IMR-90 (cell line): ENCODE measurements at regions not wholly inside any gene's neighbourhood (a gene's known extent, or its start where the extent isn't known, plus 50 kb on each side); places are given as distances from the start of the nearest gene placed in this dataset.

Source experiments
- ATAC-seq: fragments of 200-7000 bp; cut with Tn5 transposase; 2 replicates; pipeline ENCODE4 v1.9.1; 2020; ENCODE audit warnings: low read depth, mild to moderate bottlenecking, moderate library complexity
- BruUV-seq: library from RNA; stranded (reverse); fragments of 400-500 nt; replicated peaks from 2 replicates; lab custom pipeline; 2021; lab: Mats Ljungman, UMichigan
- CTCF ChIA-PET: fragments of 300-600 bp; formaldehyde crosslinking; extraction: SDS; loops from one replicate; lab custom pipeline; 2021; ENCODE audit warnings: antibody characterized with exemption; lab: Yijun Ruan, JAX
- POLR2A ChIA-PET: fragments of 300-600 bp; sonication (Branson Sonifier 250); formaldehyde crosslinking; loops from one replicate; lab custom pipeline; 2022; ENCODE audit warnings: antibody characterized with exemption; ENCODE audit not compliant: unreplicated experiment; lab: Charles Lee
- DNase-seq: peaks from one replicate; pipeline ENCODE4 v3.0.0; 2013
- H2AFZ ChIP-seq: replicated peaks from 2 replicates; pipeline ENCODE3; 2013; ENCODE audit warnings: low read length, mild to moderate bottlenecking; ENCODE audit not compliant: poor library complexity
- H2AK5ac ChIP-seq: 2 replicates; pipeline ENCODE4 v1.6.1; 2013; ENCODE audit warnings: low read depth, low read length, inconsistent platforms
- H2AK9ac ChIP-seq: replicated peaks from 2 replicates; pipeline ENCODE3; 2013; ENCODE audit warnings: mild to moderate bottlenecking, low read depth, low read length, moderate library complexity; ENCODE audit not compliant: poor library complexity
- H2BK120ac ChIP-seq: 2 replicates; pipeline ENCODE4 v1.6.1; 2013; ENCODE audit warnings: low read depth, low read length, inconsistent platforms
- H2BK15ac ChIP-seq: 3 replicates; pipeline ENCODE4 v1.6.1; 2013; ENCODE audit warnings: low read depth, low read length, inconsistent platforms
- H2BK20ac ChIP-seq: 2 replicates; pipeline ENCODE4 v1.6.1; 2013; ENCODE audit warnings: low read depth, mild to moderate bottlenecking, inconsistent platforms, low read length, moderate library complexity
- H2BK5ac ChIP-seq: 2 replicates; pipeline ENCODE4 v1.6.1; 2013; ENCODE audit warnings: mild to moderate bottlenecking, low read depth, low read length, inconsistent platforms; ENCODE audit not compliant: poor library complexity, severe bottlenecking
- H3K14ac ChIP-seq: replicated peaks from 2 replicates; pipeline ENCODE4 v1.6.1; 2013; ENCODE audit warnings: low read depth, low read length, inconsistent platforms
- H3K18ac ChIP-seq: 2 replicates; pipeline ENCODE4 v1.6.1; 2013; ENCODE audit warnings: low read depth, low read length, control low read depth
- H3K23ac ChIP-seq: 2 replicates; pipeline ENCODE4 v1.6.1; 2013; ENCODE audit warnings: low read depth, low read length, inconsistent platforms
- H3K27ac ChIP-seq: 2 replicates; pipeline ENCODE4 v1.5.1; 2013; ENCODE audit warnings: mild to moderate bottlenecking, control low read depth, low read length; ENCODE audit not compliant: insufficient read depth
- H3K27me3 ChIP-seq: 2 replicates; pipeline ENCODE4 v1.6.1; 2013; ENCODE audit warnings: low read length; ENCODE audit not compliant: control insufficient read depth, insufficient read depth
- H3K36me3 ChIP-seq: 2 replicates; pipeline ENCODE4 v1.6.1; 2013; ENCODE audit warnings: low read length, mixed read lengths; ENCODE audit not compliant: control insufficient read depth, insufficient read depth
- H3K4ac ChIP-seq: 2 replicates; pipeline ENCODE4 v1.6.1; 2013; ENCODE audit warnings: low read depth, low read length, inconsistent platforms
- H3K4me1 ChIP-seq: 2 replicates; pipeline ENCODE4 v1.6.1; 2013; ENCODE audit warnings: low read length, mixed read lengths; ENCODE audit not compliant: control insufficient read depth, insufficient read depth
- H3K4me2 ChIP-seq: 2 replicates; pipeline ENCODE4 v1.6.1; 2013; ENCODE audit warnings: low read depth, mild to moderate bottlenecking, control low read depth, low read length, moderate library complexity
- H3K4me3 ChIP-seq: 2 replicates; pipeline ENCODE4 v1.5.1; 2013; ENCODE audit warnings: low read depth, mild to moderate bottlenecking, control low read depth, low read length, moderate library complexity; ENCODE audit not compliant: insufficient read depth
- H3K56ac ChIP-seq: 2 replicates; pipeline ENCODE4 v1.6.1; 2013; ENCODE audit warnings: low read length, inconsistent platforms; ENCODE audit not compliant: insufficient read depth; ENCODE audit errors: extremely low read depth
- H3K79me1 ChIP-seq, 2 experiments: 2 replicates each; pipeline ENCODE4 v1.6.1; 2013; ENCODE audit warnings: low read length in 2 of 2, inconsistent platforms in 1 of 2, low read depth in 1 of 2
- H3K9ac ChIP-seq: 2 replicates; pipeline ENCODE4 v1.6.1; 2013; ENCODE audit warnings: low read depth, low read length, control low read depth
- H3K9me1 ChIP-seq: 2 replicates; pipeline ENCODE4 v1.6.1; 2013; ENCODE audit warnings: low read length, inconsistent platforms; ENCODE audit not compliant: insufficient read depth
- H3K9me3 ChIP-seq: 2 replicates; pipeline ENCODE4 v1.6.1; 2013; ENCODE audit warnings: low read length; ENCODE audit not compliant: control insufficient read depth, insufficient read depth
- H4K20me1 ChIP-seq: 2 replicates; pipeline ENCODE4 v1.6.1; 2013; ENCODE audit warnings: low read length, inconsistent platforms; ENCODE audit not compliant: insufficient read depth
- H4K5ac ChIP-seq: 2 replicates; pipeline ENCODE4 v1.6.1; 2013; ENCODE audit warnings: mild to moderate bottlenecking, low read depth, low read length, control low read depth
- H4K8ac ChIP-seq, 2 experiments: 2 replicates each; pipeline ENCODE4 v1.6.1; 2013; ENCODE audit warnings: low read depth in 2 of 2, low read length in 2 of 2, control low read depth in 1 of 2, inconsistent platforms in 1 of 2
- H4K91ac ChIP-seq: 2 replicates; pipeline ENCODE4 v1.6.1; 2013; ENCODE audit warnings: low read depth, low read length, inconsistent platforms; ENCODE audit not compliant: insufficient read depth
- BHLHE40 ChIP-seq: fragments of 150-350 bp; IDR thresholded peaks from 2 replicates; pipeline ENCODE4 v1.6.1; 2016; ENCODE audit warnings: mild to moderate bottlenecking, low read depth, low read length
- CEBPB ChIP-seq: IDR thresholded peaks from 2 replicates; pipeline ENCODE4 v1.6.1; 2012; ENCODE audit warnings: low read depth, low read length, improper control_type of control experiment
- CHD1 ChIP-seq: IDR thresholded peaks from 2 replicates; pipeline ENCODE4 v1.6.1; 2012; ENCODE audit warnings: low read depth, low read length, improper control_type of control experiment
- FOS ChIP-seq: fragments of 150-350 bp; IDR thresholded peaks from 2 replicates; pipeline ENCODE4 v1.6.1; 2016; ENCODE audit warnings: low read depth, low read length
- MAFK ChIP-seq: IDR thresholded peaks from 2 replicates; pipeline ENCODE4 v1.6.1; 2012; ENCODE audit warnings: low read depth, low read length, improper control_type of control experiment
- MAZ ChIP-seq: IDR thresholded peaks from 2 replicates; pipeline ENCODE4 v1.6.1; 2012; ENCODE audit warnings: low read depth, mild to moderate bottlenecking, low read length, improper control_type of control experiment, moderate library complexity, borderline replicate concordance
- MXI1 ChIP-seq: IDR thresholded peaks from 2 replicates; pipeline ENCODE4 v1.6.1; 2012; ENCODE audit warnings: low read depth, mild to moderate bottlenecking, low read length, moderate library complexity, borderline replicate concordance
- NFE2L2 ChIP-seq: fragments of 150-350 bp; IDR thresholded peaks from 2 replicates; pipeline ENCODE4 v1.6.1; 2016; ENCODE audit warnings: low read depth, mild to moderate bottlenecking, low read length
- POLR2A ChIP-seq: IDR thresholded peaks from 2 replicates; pipeline ENCODE4 v1.6.1; 2012; ENCODE audit warnings: mild to moderate bottlenecking, low read depth, low read length
- RAD21 ChIP-seq: IDR thresholded peaks from 2 replicates; pipeline ENCODE4 v1.6.1; 2012; ENCODE audit warnings: low read length, improper control_type of control experiment
- RCOR1 ChIP-seq: IDR thresholded peaks from 2 replicates; pipeline ENCODE4 v1.6.1; 2012; ENCODE audit warnings: mild to moderate bottlenecking, low read length, improper control_type of control experiment; ENCODE audit not compliant: insufficient replicate concordance
- RFX5 ChIP-seq: IDR thresholded peaks from 2 replicates; pipeline ENCODE4 v1.8.0; 2012; ENCODE audit warnings: low read depth, mild to moderate bottlenecking, low read length, moderate library complexity
- SMC3 ChIP-seq: fragments of 150-350 bp; IDR thresholded peaks from 2 replicates; pipeline ENCODE4 v1.6.1; 2016; ENCODE audit warnings: low read depth, mild to moderate bottlenecking, antibody characterized with exemption, low read length, moderate library complexity
- WGBS, 2 experiments: methylation state at CpG; one replicate each; pipeline versions ENCODE4 v1.1.5 to v1.1.7; 2013; ENCODE audit warnings: missing lambda C conversion rate in 2 of 2; ENCODE audit not compliant: insufficient read length in 1 of 2; ENCODE audit errors: extremely low coverage in 2 of 2; 5-methylcytosine and 5-hydroxymethylcytosine counted together
- dilution Hi-C: fragments of 300-500 bp; cut with HindIII; formaldehyde crosslinking; loops from one replicate; pipeline ENCODE4 v1.14.3; 2018; ENCODE audit warnings: low sequenced_read_pairs; ENCODE audit not compliant: unreplicated experiment
- in situ Hi-C: fragments of 300-500 bp; cut with MboI; formaldehyde crosslinking; loops from 3 replicates; pipeline ENCODE4 v1.14.3; 2019; ENCODE audit warnings: low sequenced_read_pairs, inconsistent platforms, mixed read lengths
- intact Hi-C: fragments of 100-400 bp; cut with micrococcal nuclease; formaldehyde crosslinking; loops from 2 replicates; pipeline ENCODE4 v1.10.0; 2022
- TF ChIP-seq, protein P1 (sequence below): fragments of 150-350 bp; IDR thresholded peaks from 2 replicates; pipeline ENCODE4 v1.6.1; 2016; ENCODE audit warnings: low read depth, mild to moderate bottlenecking, low read length, moderate library complexity, borderline replicate concordance
- TF ChIP-seq, protein P2 (sequence below): conservative IDR thresholded peaks from 2 replicates; pipeline ENCODE4 v1.5.1; 2012; ENCODE audit warnings: mild to moderate bottlenecking, low read depth, low read length, improper control_type of control experiment
- TF ChIP-seq, protein P3 (sequence below): fragments of 150-350 bp; IDR thresholded peaks from 2 replicates; pipeline ENCODE4 v1.6.1; 2017; ENCODE audit warnings: mild to moderate bottlenecking, antibody characterized with exemption, low read length, low read depth

DNA sequence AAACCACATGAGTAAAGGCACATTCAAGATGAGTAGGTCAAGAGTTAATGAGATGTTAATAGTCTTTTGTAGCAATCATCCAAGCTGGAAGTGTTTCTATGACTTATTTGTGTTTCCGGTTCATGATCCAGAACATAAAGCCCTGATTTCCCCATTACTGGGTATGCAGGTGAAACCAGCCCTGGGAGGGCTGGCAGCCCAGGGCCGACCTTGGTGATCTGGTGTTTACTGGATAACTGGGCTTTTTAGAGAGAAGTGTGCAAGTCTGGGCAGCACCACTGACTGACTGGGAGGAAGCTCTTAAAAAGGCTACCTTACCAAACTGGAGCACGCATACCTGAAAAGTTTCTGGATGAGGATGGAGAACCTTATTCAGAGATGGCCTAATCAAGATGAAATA, 431.6 kb upstream of the VRK2 start:
- H3K36me3 ChIP-seq = no peaks in the 10 kb centered on the region
- H3K4me1 ChIP-seq = no peaks in the 10 kb centered on the region
- no peak overlapping the region for H3K18ac ChIP-seq
- no peak overlapping the region for H4K8ac ChIP-seq
- H3K4ac ChIP-seq = no peak overlapping the region
- no peak overlapping the region for H2BK15ac ChIP-seq
- BruUV-seq = no TSS peak
- H3K4me2 ChIP-seq = no peak overlapping the region
- H3K9me3 ChIP-seq = peaks cover 2% of the 10 kb centered on the region; the same call in 1 of the 2 replicates
- WGBS, 2 experiments = no CpG with 5 or more reads among the region's 3 CpGs
- H2AK5ac ChIP-seq = no peak overlapping the region
- H3K23ac ChIP-seq = no peak overlapping the region
- H2BK5ac ChIP-seq = no peak overlapping the region
- dilution Hi-C loops (no loop called here), intact Hi-C loops (no loop called here), in situ Hi-C loops (no loop called here)
- no peak overlapping the region for H2AK9ac ChIP-seq
- H2BK20ac ChIP-seq = no peak overlapping the region
- no peak overlapping the region for H3K9ac ChIP-seq
- DNase-seq = no peak
- POLR2A ChIA-PET = no interaction called here
- H2AFZ ChIP-seq = no peak overlapping the region
- H3K79me1 ChIP-seq = no peaks in the 10 kb centered on the region
- H4K20me1 ChIP-seq = no peaks in the 10 kb centered on the region
- no peak overlapping the region for H3K14ac ChIP-seq
- TF ChIP-seq CEBPB (no peak), CHD1 (no peak), BHLHE40 (no peak), MAZ (no peak), RAD21 (no peak), SMC3 (no peak), MXI1 (no peak), FOS (no peak), MAFK (no peak), RFX5 (no peak), POLR2A (no peak), NFE2L2 (no peak), RCOR1 (no peak)
- TF ChIP-seq, protein P1, sequence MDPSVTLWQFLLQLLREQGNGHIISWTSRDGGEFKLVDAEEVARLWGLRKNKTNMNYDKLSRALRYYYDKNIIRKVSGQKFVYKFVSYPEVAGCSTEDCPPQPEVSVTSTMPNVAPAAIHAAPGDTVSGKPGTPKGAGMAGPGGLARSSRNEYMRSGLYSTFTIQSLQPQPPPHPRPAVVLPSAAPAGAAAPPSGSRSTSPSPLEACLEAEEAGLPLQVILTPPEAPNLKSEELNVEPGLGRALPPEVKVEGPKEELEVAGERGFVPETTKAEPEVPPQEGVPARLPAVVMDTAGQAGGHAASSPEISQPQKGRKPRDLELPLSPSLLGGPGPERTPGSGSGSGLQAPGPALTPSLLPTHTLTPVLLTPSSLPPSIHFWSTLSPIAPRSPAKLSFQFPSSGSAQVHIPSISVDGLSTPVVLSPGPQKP = no peak
- TF ChIP-seq, protein P2, sequence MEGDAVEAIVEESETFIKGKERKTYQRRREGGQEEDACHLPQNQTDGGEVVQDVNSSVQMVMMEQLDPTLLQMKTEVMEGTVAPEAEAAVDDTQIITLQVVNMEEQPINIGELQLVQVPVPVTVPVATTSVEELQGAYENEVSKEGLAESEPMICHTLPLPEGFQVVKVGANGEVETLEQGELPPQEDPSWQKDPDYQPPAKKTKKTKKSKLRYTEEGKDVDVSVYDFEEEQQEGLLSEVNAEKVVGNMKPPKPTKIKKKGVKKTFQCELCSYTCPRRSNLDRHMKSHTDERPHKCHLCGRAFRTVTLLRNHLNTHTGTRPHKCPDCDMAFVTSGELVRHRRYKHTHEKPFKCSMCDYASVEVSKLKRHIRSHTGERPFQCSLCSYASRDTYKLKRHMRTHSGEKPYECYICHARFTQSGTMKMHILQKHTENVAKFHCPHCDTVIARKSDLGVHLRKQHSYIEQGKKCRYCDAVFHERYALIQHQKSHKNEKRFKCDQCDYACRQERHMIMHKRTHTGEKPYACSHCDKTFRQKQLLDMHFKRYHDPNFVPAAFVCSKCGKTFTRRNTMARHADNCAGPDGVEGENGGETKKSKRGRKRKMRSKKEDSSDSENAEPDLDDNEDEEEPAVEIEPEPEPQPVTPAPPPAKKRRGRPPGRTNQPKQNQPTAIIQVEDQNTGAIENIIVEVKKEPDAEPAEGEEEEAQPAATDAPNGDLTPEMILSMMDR = no peak
- TF ChIP-seq, protein P3, sequence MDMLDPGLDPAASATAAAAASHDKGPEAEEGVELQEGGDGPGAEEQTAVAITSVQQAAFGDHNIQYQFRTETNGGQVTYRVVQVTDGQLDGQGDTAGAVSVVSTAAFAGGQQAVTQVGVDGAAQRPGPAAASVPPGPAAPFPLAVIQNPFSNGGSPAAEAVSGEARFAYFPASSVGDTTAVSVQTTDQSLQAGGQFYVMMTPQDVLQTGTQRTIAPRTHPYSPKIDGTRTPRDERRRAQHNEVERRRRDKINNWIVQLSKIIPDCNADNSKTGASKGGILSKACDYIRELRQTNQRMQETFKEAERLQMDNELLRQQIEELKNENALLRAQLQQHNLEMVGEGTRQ = no peak
- no peak overlapping the region for H4K91ac ChIP-seq
- no peak overlapping the region for H3K56ac ChIP-seq
- no peak overlapping the region for H2BK120ac ChIP-seq
- ATAC-seq = no peak
- H4K5ac ChIP-seq = no peak overlapping the region
- H3K27me3 ChIP-seq = no peaks in the 10 kb centered on the region
- no peak overlapping the region for H3K4me3 ChIP-seq
- H3K27ac ChIP-seq = no peak overlapping the region
- CTCF ChIA-PET = no interaction called here
- H3K9me1 ChIP-seq = no peaks in the 10 kb centered on the region
